ENCODE measurements at regions not wholly inside any gene's neighbourhood (a gene's known extent, or its start where the extent isn't known, plus 50 kb on each side); places are given as distances from the start of the nearest gene placed in this dataset.

GRCh38 chr13:40292536-40292935 is 373.9 kb downstream of the FOXO1 start:
- DNase-seq (ENCODE audit: low spot score): no peak
- H3K4me3 Mint-ChIP-seq: no peak overlapping the region
- H3K9me2 ChIP-seq (ENCODE audit: insufficient read depth): 0 out of 2 replicates have a peak, but pooled peaks cover 10% of the 10 kb centered on the region
- ATAC-seq: no peak
- H3K4me3 ChIP-seq: no peak overlapping the region
- 0 out of 2 replicates have a peak, but pooled peaks cover 4% of the 10 kb centered on the region for H3K36me3 ChIP-seq (ENCODE audit: insufficient read depth)
- H3K79me2 ChIP-seq (replicated peaks; ENCODE audit: insufficient read depth): no peaks in the 10 kb centered on the region
- TF ChIP-seq ZNF114 (CRISPR knock-in tag; IDR thresholded peaks at IDR 0.05) (no peak), JUNB (IDR thresholded peaks at IDR 0.05; ENCODE audit: unreplicated experiment) (no peak), NANOG (IDR thresholded peaks at IDR 0.05; ENCODE audit: borderline replicate concordance) (no peak)
- TF ChIP-seq, protein P1, sequence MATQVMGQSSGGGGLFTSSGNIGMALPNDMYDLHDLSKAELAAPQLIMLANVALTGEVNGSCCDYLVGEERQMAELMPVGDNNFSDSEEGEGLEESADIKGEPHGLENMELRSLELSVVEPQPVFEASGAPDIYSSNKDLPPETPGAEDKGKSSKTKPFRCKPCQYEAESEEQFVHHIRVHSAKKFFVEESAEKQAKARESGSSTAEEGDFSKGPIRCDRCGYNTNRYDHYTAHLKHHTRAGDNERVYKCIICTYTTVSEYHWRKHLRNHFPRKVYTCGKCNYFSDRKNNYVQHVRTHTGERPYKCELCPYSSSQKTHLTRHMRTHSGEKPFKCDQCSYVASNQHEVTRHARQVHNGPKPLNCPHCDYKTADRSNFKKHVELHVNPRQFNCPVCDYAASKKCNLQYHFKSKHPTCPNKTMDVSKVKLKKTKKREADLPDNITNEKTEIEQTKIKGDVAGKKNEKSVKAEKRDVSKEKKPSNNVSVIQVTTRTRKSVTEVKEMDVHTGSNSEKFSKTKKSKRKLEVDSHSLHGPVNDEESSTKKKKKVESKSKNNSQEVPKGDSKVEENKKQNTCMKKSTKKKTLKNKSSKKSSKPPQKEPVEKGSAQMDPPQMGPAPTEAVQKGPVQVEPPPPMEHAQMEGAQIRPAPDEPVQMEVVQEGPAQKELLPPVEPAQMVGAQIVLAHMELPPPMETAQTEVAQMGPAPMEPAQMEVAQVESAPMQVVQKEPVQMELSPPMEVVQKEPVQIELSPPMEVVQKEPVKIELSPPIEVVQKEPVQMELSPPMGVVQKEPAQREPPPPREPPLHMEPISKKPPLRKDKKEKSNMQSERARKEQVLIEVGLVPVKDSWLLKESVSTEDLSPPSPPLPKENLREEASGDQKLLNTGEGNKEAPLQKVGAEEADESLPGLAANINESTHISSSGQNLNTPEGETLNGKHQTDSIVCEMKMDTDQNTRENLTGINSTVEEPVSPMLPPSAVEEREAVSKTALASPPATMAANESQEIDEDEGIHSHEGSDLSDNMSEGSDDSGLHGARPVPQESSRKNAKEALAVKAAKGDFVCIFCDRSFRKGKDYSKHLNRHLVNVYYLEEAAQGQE (IDR thresholded peaks at IDR 0.05; ENCODE audit: unreplicated experiment): no peak
- H3K27me3 ChIP-seq (ENCODE audit: insufficient read depth): no peaks in the 10 kb centered on the region
- no peak overlapping the region for H3K4me2 ChIP-seq
- no peak overlapping the region for H2AFZ ChIP-seq
- H3K4me1 Mint-ChIP-seq: no peaks in the 10 kb centered on the region
- peaks cover 6% of the 10 kb centered on the region for H3K36me3 Mint-ChIP-seq (ENCODE audit: low read depth)
- H4K20me1 ChIP-seq (replicated peaks; ENCODE audit: insufficient read depth): no peaks in the 10 kb centered on the region
- no peaks in the 10 kb centered on the region for H3K4me1 ChIP-seq (ENCODE audit: insufficient read depth)
- no peaks in the 10 kb centered on the region for H3K27me3 Mint-ChIP-seq (ENCODE audit: insufficient read depth, low read depth, poor library complexity)
- H3K9me3 Mint-ChIP-seq: peaks cover 14% of the 10 kb centered on the region
- H3K27ac ChIP-seq (ENCODE audit: low read depth): no peak overlapping the region
- no peaks in the 10 kb centered on the region for H3F3A ChIP-seq (replicated peaks; ENCODE audit: low read depth)
- H3K27ac Mint-ChIP-seq: no peak overlapping the region

DNA sequence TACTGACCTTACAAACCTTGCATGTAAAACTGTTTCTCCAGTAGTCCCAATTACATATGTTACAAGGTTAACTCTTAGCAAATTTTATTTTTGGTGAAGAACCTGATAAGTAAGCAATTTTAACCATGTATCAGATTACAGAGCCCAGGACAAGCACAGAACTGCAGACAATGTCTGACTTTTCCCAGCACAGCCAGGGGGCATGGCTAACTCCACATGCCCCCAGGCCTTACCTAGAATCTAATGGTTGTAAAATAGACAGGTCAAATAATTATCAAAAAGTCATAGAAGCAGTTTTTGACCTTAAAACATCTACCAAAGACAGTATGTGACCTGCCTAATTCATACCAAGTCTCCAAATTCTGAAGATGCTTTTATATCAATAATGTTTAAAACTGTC is 364.1 kb downstream of the FOXO1 start:
- Histone ChIP-seq H3K4me2 (no peak overlapping the region), H3K4me1 (ENCODE audit: insufficient read depth) (no peaks in the 10 kb centered on the region), H3K79me2 (replicated peaks; ENCODE audit: insufficient read depth) (no peaks in the 10 kb centered on the region), H2AFZ (no peak overlapping the region), H3K27ac (ENCODE audit: low read depth) (no peak overlapping the region), H3K9me2 (ENCODE audit: insufficient read depth) (no peaks in the 10 kb centered on the region), H3K36me3 (ENCODE audit: insufficient read depth) (peaks cover 17% of the 10 kb centered on the region), H3F3A (replicated peaks; ENCODE audit: low read depth) (no peaks in the 10 kb centered on the region), H3K4me3 (no peak overlapping the region), H4K20me1 (replicated peaks; ENCODE audit: insufficient read depth) (no peaks in the 10 kb centered on the region), H3K27me3 (ENCODE audit: insufficient read depth) (no peaks in the 10 kb centered on the region)
- Mint-ChIP-seq H3K4me3 (no peak overlapping the region), H3K36me3 (ENCODE audit: low read depth) (peaks cover 41% of the 10 kb centered on the region), H3K9me3 (peaks cover 53% of the 10 kb centered on the region), H3K27ac (no peak overlapping the region), H3K4me1 (no peaks in the 10 kb centered on the region), H3K27me3 (ENCODE audit: insufficient read depth, low read depth, poor library complexity) (no peaks in the 10 kb centered on the region)
- ATAC-seq: no peak
- no peak for DNase-seq (ENCODE audit: low spot score)
- TF ChIP-seq ETS1 (IDR thresholded peaks at IDR 0.05) (no peak), NANOG (IDR thresholded peaks at IDR 0.05; ENCODE audit: borderline replicate concordance) (no peak), ZNF462 (CRISPR knock-in tag; IDR thresholded peaks at IDR 0.05) (no peak), ZNF331 (CRISPR knock-in tag; IDR thresholded peaks at IDR 0.05; ENCODE audit: low read depth) (no peak), ZNF114 (CRISPR knock-in tag; IDR thresholded peaks at IDR 0.05) (no peak), POLR2AphosphoS5 (IDR thresholded peaks at IDR 0.05; ENCODE audit: low read depth) (no peak)

All from GM23338 (cell line).